B cell (primary cell): ENCODE measurements at regions not wholly inside any gene's neighbourhood (a gene's known extent, or its start where the extent isn't known, plus 50 kb on each side); places are given as distances from the start of the nearest gene placed in this dataset.

Source experiments
- ATAC-seq: fragments of 200-7000 bp; cut with Tn5 transposase; one replicate; pipeline ENCODE4 v1.10.0; 2021; ENCODE audit warnings: low read depth, mild to moderate bottlenecking, moderate number of reproducible peaks, moderate library complexity
- CTCF ChIA-PET: fragments of 350-600 bp; sonication (Branson Sonifier 250); formaldehyde crosslinking; loops from one replicate; lab custom pipeline; 2021; ENCODE audit warnings: antibody characterized with exemption, inconsistent platforms; lab: Charles Lee
- POLR2A ChIA-PET: fragments of 350-600 bp; sonication (Branson Sonifier 250); formaldehyde crosslinking; loops from one replicate; lab custom pipeline; 2021; ENCODE audit warnings: antibody characterized with exemption; lab: Charles Lee
- DNase-seq: peaks from one replicate; pipeline ENCODE4 v3.0.0; 2013
- H2AFZ ChIP-seq: 2 replicates; pipeline ENCODE4 v1.6.1; 2012; ENCODE audit warnings: mild to moderate bottlenecking, low read depth, low read length; ENCODE audit not compliant: insufficient read depth, poor library complexity, severe bottlenecking
- H3K27ac ChIP-seq, 2 donors: 1 replicate in 1 of 2; 2 replicates in 1 of 2; pipeline ENCODE4 v1.5.1; 2012 to 2013; ENCODE audit warnings: low read length in 2 of 2, mild to moderate bottlenecking in 2 of 2, moderate library complexity in 1 of 2
- H3K27me3 ChIP-seq, 4 experiments: fragments of 200-600 bp in 1 of 4; sonication (generic) in 1 of 4; replicated peaks in 1 of 4; 1 replicate in 2 of 4; 2 replicates in 2 of 4; pipeline versions ENCODE4 v1.6.1 to v1.7.0; 2013 to 2016; ENCODE audit warnings: low read length in 3 of 4, mild to moderate bottlenecking in 2 of 4, mixed read lengths in 1 of 4, moderate library complexity in 1 of 4; ENCODE audit not compliant: insufficient read depth in 4 of 4, control insufficient read depth in 3 of 4; ENCODE audit errors: control extremely low read depth in 1 of 4
- H3K36me3 ChIP-seq, 2 experiments: replicated peaks in 1 of 2; 1 replicate in 1 of 2; 2 replicates in 1 of 2; pipeline versions ENCODE4 v1.6.1 to v1.7.1; 2013; ENCODE audit warnings: low read length in 1 of 2; ENCODE audit not compliant: insufficient read depth in 2 of 2, control insufficient read depth in 1 of 2; ENCODE audit errors: control extremely low read depth in 1 of 2, extremely low read depth in 1 of 2
- H3K4me1 ChIP-seq, 2 donors: fragments of 200-600 bp in 1 of 2; sonication (generic) in 1 of 2; 1 replicate in 1 of 2; 2 replicates in 1 of 2; pipeline versions ENCODE4 v1.5.1 to v1.6.1; 2013 to 2017; ENCODE audit warnings: low read length in 2 of 2; ENCODE audit not compliant: control insufficient read depth in 2 of 2, insufficient read depth in 2 of 2
- H3K4me2 ChIP-seq: replicated peaks from 2 replicates; pipeline ENCODE3; 2012; ENCODE audit warnings: mild to moderate bottlenecking, low read depth, low read length; ENCODE audit not compliant: poor library complexity, severe bottlenecking
- H3K4me3 ChIP-seq, 5 experiments: fragments of 200-600 bp in 1 of 5; sonication (generic) in 1 of 5; 1 replicate in 3 of 5; 2 replicates in 2 of 5; pipeline versions ENCODE4 v1.5.1 to v1.7.0; 2011 to 2016; ENCODE audit warnings: low read length in 4 of 5, mild to moderate bottlenecking in 4 of 5, low read depth in 2 of 5, control low read depth in 1 of 5, moderate library complexity in 1 of 5; ENCODE audit not compliant: insufficient read depth in 1 of 5; ENCODE audit errors: control extremely low read depth in 1 of 5, extremely low read depth in 1 of 5
- H3K79me2 ChIP-seq: fragments of 200-600 bp; sonication (generic); one replicate; pipeline ENCODE4 v1.6.0; 2016; ENCODE audit warnings: low read length; ENCODE audit not compliant: control insufficient read depth, insufficient read depth
- H3K9ac ChIP-seq: fragments of 200-600 bp; sonication (generic); 2 replicates; pipeline ENCODE4 v1.6.1; 2017; ENCODE audit warnings: mild to moderate bottlenecking, low read length, moderate library complexity
- H3K9me3 ChIP-seq, 3 donors: one replicate each; pipeline versions ENCODE4 v1.6.1 to v1.7.1; 2013; ENCODE audit warnings: low read length in 2 of 3; ENCODE audit not compliant: control insufficient read depth in 2 of 3, insufficient read depth in 1 of 3; ENCODE audit errors: control extremely low read depth in 1 of 3
- H4K20me1 ChIP-seq: 2 replicates; pipeline ENCODE4 v1.6.0; 2012; ENCODE audit warnings: mild to moderate bottlenecking, low read length; ENCODE audit not compliant: insufficient read depth, control insufficient read depth, poor library complexity, severe bottlenecking
- H3K27ac Mint-ChIP-seq: one replicate; pipeline ENCODE4 v1.8.0; 2021; ENCODE audit warnings: mixed read lengths
- H3K27me3 Mint-ChIP-seq: one replicate; pipeline ENCODE4 v1.8.0; 2021; ENCODE audit warnings: mixed read lengths
- H3K4me1 Mint-ChIP-seq: one replicate; pipeline ENCODE4 v1.8.0; 2021; ENCODE audit warnings: mixed read lengths
- H3K4me3 Mint-ChIP-seq: one replicate; pipeline ENCODE4 v1.8.0; 2021; ENCODE audit warnings: mixed read lengths
- H3K9me3 Mint-ChIP-seq: one replicate; pipeline ENCODE4 v1.8.0; 2022; ENCODE audit warnings: mixed read lengths; ENCODE audit not compliant: insufficient read depth
- CTCF ChIP-seq: fragments of 200-600 bp; IDR thresholded peaks from one replicate; pipeline ENCODE4 v1.8.0; 2022; ENCODE audit warnings: antibody characterized with exemption, mild to moderate bottlenecking
- EZH2 ChIP-seq: IDR thresholded peaks from 2 replicates; pipeline ENCODE4 v1.6.1; 2012; ENCODE audit warnings: borderline replicate concordance, low read depth, mild to moderate bottlenecking, moderate library complexity, low read length; ENCODE audit not compliant: insufficient read depth, poor library complexity, severe bottlenecking
- WGBS: methylation state at CpG from one replicate; pipeline ENCODE4 v1.1.5; 2013; ENCODE audit warnings: missing lambda C conversion rate; ENCODE audit not compliant: insufficient coverage; 5-methylcytosine and 5-hydroxymethylcytosine counted together
- intact Hi-C: fragments of 100-400 bp; cut with micrococcal nuclease; formaldehyde crosslinking; loops from one replicate; pipeline ENCODE4 v1.10.0; 2022

GRCh38 chr14:96944297-96944696 lies 147.1 kb downstream of the VRK1 start:
- ChIA-PET CTCF (no interaction called here), POLR2A (no interaction called here)
- TF ChIP-seq EZH2 = no peak
- TF ChIP-seq CTCF = no peak

GRCh38 chr14:96945721-96946120 lies 148.5 kb downstream of the VRK1 start:
- Histone ChIP-seq H3K27me3 (no peaks in the 10 kb centered on the region), H3K36me3 (no peaks in the 10 kb centered on the region), H3K4me1 (peaks cover 15 to 23% of the 10 kb centered on the region in 2 donors), H4K20me1 (no peaks in the 10 kb centered on the region), H3K27ac (no peak overlapping the region), H3K4me2 (no peak overlapping the region), H3K9me3 (peaks cover 0 to 5% (median 2%) of the 10 kb centered on the region in 3 donors), H2AFZ (no peak overlapping the region), H3K79me2 (no peaks in the 10 kb centered on the region), H3K9ac (no peak overlapping the region), H3K4me3 (no peak overlapping the region)
- 92% methylated on average over 6 of the region's 7 CpGs for WGBS
- no peaks in the 10 kb centered on the region for H3K9me3 Mint-ChIP-seq
- intact Hi-C loops = no loop called here
- no peak for ATAC-seq
- no peak overlapping the region for H3K4me3 Mint-ChIP-seq
- H3K4me1 Mint-ChIP-seq = peaks cover 28% of the 10 kb centered on the region
- no peak overlapping the region for H3K27ac Mint-ChIP-seq
- ChIA-PET POLR2A (no interaction called here), CTCF (no interaction called here)
- DNase-seq = no peak
- no peak for TF ChIP-seq CTCF
- no peaks in the 10 kb centered on the region for H3K27me3 Mint-ChIP-seq

More at GRCh38 chr14:96944297-96944696, 147.1 kb downstream of the VRK1 start:
- ATAC-seq (no peak), DNase-seq (no peak)
- WGBS = 90% methylated on average over 5 of the region's 6 CpGs
- Histone ChIP-seq H3K4me1 (peaks cover 5 to 8% of the 10 kb centered on the region in 2 donors), H3K4me3 (no peak overlapping the region), H3K4me2 (no peak overlapping the region), H3K27me3 (no peaks in the 10 kb centered on the region), H3K9me3 (peaks cover 0 to 8% (median 2%) of the 10 kb centered on the region in 3 donors), H3K9ac (no peak overlapping the region), H3K27ac (no peak overlapping the region), H3K36me3 (no peaks in the 10 kb centered on the region), H2AFZ (no peak overlapping the region), H3K79me2 (no peaks in the 10 kb centered on the region), H4K20me1 (no peaks in the 10 kb centered on the region)
- Mint-ChIP-seq H3K4me1 (peaks cover 15% of the 10 kb centered on the region), H3K4me3 (no peak overlapping the region), H3K27ac (no peak overlapping the region), H3K9me3 (no peaks in the 10 kb centered on the region), H3K27me3 (no peaks in the 10 kb centered on the region)
- intact Hi-C loops = no loop called here
